ENCODE measurements at regions not wholly inside any gene's neighbourhood (a gene's known extent, or its start where the extent isn't known, plus 50 kb on each side); places are given as distances from the start of the nearest gene placed in this dataset.

DNA sequence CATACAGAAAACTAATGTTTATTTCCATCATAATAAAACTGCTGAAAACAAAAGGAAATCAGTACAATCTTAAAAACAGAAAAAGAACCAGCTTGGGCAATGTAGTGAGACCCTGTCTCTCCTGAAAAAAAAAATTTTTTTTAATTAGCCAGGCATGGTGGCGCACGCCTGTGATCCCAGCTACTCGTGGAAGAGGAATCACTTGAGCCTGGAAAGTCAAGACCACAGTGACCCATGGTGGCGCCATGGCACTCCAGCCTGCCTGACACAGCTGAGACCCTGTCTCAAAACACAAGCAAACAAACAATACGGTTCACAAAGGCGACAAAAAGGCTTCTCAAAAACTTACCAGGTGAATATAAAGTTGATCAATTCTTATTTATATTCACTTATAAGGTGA lies 289.7 kb downstream of the BRD1 start:
- TF ChIP-seq RARB (CRISPR knock-in tag; IDR thresholded peaks at IDR 0.05) (no peak), SNAI2 (CRISPR knock-in tag; IDR thresholded peaks at IDR 0.05) (no peak), ZNF70 (CRISPR knock-in tag; IDR thresholded peaks at IDR 0.05) (no peak), BACH2 (CRISPR knock-in tag; IDR thresholded peaks at IDR 0.05; ENCODE audit: borderline replicate concordance) (no peak), ESRRG (CRISPR knock-in tag; IDR thresholded peaks at IDR 0.05) (no peak), ZNF565 (CRISPR knock-in tag; conservative IDR thresholded peaks at IDR 0.05; ENCODE audit: low read depth) (no peak), ARNTL (CRISPR knock-in tag; IDR thresholded peaks at IDR 0.05; ENCODE audit: borderline replicate concordance, low read depth) (no peak), ZFP3 (CRISPR knock-in tag; IDR thresholded peaks at IDR 0.05) (no peak), ISL1 (CRISPR knock-in tag; IDR thresholded peaks at IDR 0.05) (no peak), TOX (CRISPR knock-in tag; IDR thresholded peaks at IDR 0.05; ENCODE audit: borderline replicate concordance) (no peak)
- TF ChIP-seq, protein P1, sequence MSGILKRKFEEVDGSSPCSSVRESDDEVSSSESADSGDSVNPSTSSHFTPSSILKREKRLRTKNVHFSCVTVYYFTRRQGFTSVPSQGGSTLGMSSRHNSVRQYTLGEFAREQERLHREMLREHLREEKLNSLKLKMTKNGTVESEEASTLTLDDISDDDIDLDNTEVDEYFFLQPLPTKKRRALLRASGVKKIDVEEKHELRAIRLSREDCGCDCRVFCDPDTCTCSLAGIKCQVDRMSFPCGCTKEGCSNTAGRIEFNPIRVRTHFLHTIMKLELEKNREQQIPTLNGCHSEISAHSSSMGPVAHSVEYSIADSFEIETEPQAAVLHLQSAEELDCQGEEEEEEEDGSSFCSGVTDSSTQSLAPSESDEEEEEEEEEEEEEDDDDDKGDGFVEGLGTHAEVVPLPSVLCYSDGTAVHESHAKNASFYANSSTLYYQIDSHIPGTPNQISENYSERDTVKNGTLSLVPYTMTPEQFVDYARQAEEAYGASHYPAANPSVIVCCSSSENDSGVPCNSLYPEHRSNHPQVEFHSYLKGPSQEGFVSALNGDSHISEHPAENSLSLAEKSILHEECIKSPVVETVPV (CRISPR knock-in tag; IDR thresholded peaks at IDR 0.05) = no peak
- TF ChIP-seq, protein P2, sequence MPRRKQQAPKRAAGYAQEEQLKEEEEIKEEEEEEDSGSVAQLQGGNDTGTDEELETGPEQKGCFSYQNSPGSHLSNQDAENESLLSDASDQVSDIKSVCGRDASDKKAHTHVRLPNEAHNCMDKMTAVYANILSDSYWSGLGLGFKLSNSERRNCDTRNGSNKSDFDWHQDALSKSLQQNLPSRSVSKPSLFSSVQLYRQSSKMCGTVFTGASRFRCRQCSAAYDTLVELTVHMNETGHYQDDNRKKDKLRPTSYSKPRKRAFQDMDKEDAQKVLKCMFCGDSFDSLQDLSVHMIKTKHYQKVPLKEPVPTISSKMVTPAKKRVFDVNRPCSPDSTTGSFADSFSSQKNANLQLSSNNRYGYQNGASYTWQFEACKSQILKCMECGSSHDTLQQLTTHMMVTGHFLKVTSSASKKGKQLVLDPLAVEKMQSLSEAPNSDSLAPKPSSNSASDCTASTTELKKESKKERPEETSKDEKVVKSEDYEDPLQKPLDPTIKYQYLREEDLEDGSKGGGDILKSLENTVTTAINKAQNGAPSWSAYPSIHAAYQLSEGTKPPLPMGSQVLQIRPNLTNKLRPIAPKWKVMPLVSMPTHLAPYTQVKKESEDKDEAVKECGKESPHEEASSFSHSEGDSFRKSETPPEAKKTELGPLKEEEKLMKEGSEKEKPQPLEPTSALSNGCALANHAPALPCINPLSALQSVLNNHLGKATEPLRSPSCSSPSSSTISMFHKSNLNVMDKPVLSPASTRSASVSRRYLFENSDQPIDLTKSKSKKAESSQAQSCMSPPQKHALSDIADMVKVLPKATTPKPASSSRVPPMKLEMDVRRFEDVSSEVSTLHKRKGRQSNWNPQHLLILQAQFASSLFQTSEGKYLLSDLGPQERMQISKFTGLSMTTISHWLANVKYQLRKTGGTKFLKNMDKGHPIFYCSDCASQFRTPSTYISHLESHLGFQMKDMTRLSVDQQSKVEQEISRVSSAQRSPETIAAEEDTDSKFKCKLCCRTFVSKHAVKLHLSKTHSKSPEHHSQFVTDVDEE (CRISPR knock-in tag; IDR thresholded peaks at IDR 0.05) = no peak
- TF ChIP-seq, protein P3, sequence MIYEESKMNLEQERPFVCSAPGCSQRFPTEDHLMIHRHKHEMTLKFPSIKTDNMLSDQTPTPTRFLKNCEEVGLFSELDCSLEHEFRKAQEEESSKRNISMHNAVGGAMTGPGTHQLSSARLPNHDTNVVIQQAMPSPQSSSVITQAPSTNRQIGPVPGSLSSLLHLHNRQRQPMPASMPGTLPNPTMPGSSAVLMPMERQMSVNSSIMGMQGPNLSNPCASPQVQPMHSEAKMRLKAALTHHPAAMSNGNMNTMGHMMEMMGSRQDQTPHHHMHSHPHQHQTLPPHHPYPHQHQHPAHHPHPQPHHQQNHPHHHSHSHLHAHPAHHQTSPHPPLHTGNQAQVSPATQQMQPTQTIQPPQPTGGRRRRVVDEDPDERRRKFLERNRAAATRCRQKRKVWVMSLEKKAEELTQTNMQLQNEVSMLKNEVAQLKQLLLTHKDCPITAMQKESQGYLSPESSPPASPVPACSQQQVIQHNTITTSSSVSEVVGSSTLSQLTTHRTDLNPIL (CRISPR knock-in tag; IDR thresholded peaks at IDR 0.05; ENCODE audit: low read depth) = no peak
- no peak for ATAC-seq

DNA sequence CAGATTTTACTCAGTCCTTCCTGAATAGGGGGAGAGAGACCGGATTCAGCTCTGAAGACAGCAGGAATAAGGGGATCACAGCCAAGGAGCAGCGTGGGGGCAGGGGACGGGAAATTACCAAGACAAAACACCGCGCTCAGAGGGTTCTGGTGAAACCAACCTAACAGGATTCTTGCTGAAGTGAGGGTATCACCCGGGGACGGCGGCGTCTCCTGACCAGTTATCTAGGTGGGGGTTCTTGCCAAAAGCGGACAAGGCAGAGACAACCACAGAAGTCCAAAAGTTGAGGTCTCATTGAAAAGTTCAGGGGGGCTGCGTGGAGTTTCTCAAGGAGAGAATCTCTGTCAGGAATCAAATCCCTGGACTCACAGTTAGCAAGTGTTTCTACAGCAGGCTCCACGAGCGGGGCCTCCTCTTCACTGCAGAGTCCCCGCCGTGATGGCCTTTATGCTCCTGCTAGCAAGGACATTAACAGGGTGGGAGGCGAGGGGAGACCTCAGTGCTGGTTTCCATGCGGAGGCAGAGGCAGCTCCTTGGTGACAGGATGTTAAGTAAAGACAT lies 291.0 kb downstream of the BRD1 start:
- no peak for ATAC-seq
- TF ChIP-seq, protein P4, sequence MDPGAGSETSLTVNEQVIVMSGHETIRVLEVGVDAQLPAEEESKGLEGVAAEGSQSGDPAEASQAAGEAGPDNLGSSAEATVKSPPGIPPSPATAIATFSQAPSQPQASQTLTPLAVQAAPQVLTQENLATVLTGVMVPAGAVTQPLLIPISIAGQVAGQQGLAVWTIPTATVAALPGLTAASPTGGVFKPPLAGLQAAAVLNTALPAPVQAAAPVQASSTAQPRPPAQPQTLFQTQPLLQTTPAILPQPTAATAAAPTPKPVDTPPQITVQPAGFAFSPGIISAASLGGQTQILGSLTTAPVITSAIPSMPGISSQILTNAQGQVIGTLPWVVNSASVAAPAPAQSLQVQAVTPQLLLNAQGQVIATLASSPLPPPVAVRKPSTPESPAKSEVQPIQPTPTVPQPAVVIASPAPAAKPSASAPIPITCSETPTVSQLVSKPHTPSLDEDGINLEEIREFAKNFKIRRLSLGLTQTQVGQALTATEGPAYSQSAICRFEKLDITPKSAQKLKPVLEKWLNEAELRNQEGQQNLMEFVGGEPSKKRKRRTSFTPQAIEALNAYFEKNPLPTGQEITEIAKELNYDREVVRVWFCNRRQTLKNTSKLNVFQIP (CRISPR knock-in tag; IDR thresholded peaks at IDR 0.05; ENCODE audit: borderline replicate concordance, low read depth) = no peak
- TF ChIP-seq, protein P2 (CRISPR knock-in tag; IDR thresholded peaks at IDR 0.05) = no peak
- TF ChIP-seq OSR1 (CRISPR knock-in tag; IDR thresholded peaks at IDR 0.05) (no peak), ZFP3 (CRISPR knock-in tag; IDR thresholded peaks at IDR 0.05) (no peak), ESRRG (CRISPR knock-in tag; IDR thresholded peaks at IDR 0.05) (no peak), ZNF70 (CRISPR knock-in tag; IDR thresholded peaks at IDR 0.05) (no peak), CSDC2 (CRISPR knock-in tag; IDR thresholded peaks at IDR 0.05) (no peak), TOX (CRISPR knock-in tag; IDR thresholded peaks at IDR 0.05; ENCODE audit: borderline replicate concordance) (no peak), SNAI2 (CRISPR knock-in tag; IDR thresholded peaks at IDR 0.05) (no peak), PPARA (CRISPR knock-in tag; IDR thresholded peaks at IDR 0.05; ENCODE audit: borderline replicate concordance) (no peak), BACH2 (CRISPR knock-in tag; IDR thresholded peaks at IDR 0.05; ENCODE audit: borderline replicate concordance) (no peak), ARNTL (CRISPR knock-in tag; IDR thresholded peaks at IDR 0.05; ENCODE audit: borderline replicate concordance, low read depth) (no peak), GLIS3 (CRISPR knock-in tag; IDR thresholded peaks at IDR 0.05) (no peak), ZC3H10 (CRISPR knock-in tag; IDR thresholded peaks at IDR 0.05) (no peak), ZFP30 (CRISPR knock-in tag; IDR thresholded peaks at IDR 0.05) (no peak)
- TF ChIP-seq, protein P5, sequence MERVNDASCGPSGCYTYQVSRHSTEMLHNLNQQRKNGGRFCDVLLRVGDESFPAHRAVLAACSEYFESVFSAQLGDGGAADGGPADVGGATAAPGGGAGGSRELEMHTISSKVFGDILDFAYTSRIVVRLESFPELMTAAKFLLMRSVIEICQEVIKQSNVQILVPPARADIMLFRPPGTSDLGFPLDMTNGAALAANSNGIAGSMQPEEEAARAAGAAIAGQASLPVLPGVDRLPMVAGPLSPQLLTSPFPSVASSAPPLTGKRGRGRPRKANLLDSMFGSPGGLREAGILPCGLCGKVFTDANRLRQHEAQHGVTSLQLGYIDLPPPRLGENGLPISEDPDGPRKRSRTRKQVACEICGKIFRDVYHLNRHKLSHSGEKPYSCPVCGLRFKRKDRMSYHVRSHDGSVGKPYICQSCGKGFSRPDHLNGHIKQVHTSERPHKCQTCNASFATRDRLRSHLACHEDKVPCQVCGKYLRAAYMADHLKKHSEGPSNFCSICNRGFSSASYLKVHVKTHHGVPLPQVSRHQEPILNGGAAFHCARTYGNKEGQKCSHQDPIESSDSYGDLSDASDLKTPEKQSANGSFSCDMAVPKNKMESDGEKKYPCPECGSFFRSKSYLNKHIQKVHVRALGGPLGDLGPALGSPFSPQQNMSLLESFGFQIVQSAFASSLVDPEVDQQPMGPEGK (CRISPR knock-in tag; IDR thresholded peaks at IDR 0.05; ENCODE audit: borderline replicate concordance) = no peak
- TF ChIP-seq, protein P1 (CRISPR knock-in tag; IDR thresholded peaks at IDR 0.05) = no peak

Data from SK-N-SH treated with all-trans-retinoic acid at 6 μM for 48 hours (cell line).